HG03159 (cell line): ENCODE measurements at regions not wholly inside any gene's neighbourhood (a gene's known extent, or its start where the extent isn't known, plus 50 kb on each side); places are given as distances from the start of the nearest gene placed in this dataset.
"Not testable (repeated sequence)": the region's sequence is repeated elsewhere in the genome, so short reads cannot be mapped to it uniquely, and the experiment has no call there.

Source experiments
- ATAC-seq: cut with Tn5 transposase; IDR thresholded peaks from one replicate; pipeline ENCODE4 v1.9.1; 2021; ENCODE audit warnings: mild to moderate bottlenecking, moderate library complexity; ENCODE audit not compliant: unreplicated experiment

DNA sequence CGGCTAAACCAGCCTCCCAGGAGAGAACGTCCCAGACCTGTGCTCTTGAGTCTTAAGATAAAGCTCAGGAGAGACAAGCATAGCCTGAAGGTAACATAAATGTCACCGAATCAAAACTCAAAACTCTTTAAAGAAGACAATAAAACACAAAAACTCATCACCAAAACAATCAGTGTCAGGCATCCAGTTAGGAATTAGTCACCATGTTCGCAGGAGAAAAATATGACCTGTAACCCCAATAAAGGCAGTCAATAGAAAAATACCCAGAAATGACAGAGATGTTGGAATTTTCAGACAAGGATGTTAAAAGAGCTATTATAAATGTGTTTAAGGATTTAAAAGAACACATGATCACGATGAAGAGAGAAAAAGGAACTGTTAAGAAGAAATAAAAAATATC is 352.4 kb downstream of the BRD1 start:
- no peak for ATAC-seq

DNA sequence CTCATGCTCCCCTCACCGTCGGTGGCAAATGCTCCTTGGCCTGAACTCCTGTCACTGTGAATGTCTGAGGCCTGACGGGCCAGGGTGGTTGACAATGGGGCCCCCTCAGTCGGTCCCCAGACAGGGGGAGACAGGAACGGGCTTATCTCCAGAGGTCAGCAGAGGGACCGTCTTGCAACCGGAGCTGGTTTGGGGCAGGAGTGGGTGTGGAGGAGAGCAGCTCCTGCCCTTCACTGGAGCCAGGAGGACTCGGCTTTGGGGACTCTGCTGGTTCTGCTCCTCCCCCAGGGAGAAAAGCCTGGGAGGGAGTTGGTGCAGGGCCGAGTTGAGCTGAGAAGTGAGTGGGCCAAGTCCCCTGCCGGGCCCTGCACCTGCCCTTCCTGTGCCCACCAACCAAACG is 354.4 kb downstream of the BRD1 start:
- ATAC-seq = no peak

DNA sequence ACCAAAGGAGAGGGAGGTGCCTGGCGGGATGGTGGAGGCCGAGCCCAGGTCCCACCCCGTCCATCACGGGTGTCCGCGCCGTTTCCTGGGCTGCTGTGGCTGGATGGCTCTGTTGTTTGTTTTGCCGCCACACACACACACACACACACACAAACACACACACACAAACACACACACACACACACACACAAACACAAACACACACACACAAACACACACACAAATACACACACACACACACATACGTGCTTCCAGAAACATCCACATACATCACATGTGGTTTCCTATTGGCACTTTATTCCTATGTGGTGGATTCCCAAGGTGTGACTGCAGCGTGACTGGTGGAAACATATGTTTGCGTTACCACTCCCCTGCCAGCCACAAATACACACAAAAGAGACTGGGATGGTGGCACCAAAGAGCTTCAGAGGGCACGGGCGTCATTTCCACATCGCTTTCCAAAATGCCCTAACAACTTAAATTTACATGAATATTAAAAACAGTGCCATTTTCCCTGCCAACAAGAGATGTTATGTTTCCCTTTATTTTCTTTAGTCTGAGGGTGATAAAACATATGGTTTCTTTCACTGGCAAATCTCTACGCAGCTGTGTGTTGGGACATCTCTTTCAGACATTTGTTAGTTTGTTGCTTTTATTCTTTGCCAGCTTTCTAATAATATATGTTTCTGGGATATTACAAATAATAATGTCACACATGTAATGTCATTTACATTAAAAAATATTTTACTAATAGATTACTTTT is 356.8 kb downstream of the BRD1 start:
- ATAC-seq = no peak

DNA sequence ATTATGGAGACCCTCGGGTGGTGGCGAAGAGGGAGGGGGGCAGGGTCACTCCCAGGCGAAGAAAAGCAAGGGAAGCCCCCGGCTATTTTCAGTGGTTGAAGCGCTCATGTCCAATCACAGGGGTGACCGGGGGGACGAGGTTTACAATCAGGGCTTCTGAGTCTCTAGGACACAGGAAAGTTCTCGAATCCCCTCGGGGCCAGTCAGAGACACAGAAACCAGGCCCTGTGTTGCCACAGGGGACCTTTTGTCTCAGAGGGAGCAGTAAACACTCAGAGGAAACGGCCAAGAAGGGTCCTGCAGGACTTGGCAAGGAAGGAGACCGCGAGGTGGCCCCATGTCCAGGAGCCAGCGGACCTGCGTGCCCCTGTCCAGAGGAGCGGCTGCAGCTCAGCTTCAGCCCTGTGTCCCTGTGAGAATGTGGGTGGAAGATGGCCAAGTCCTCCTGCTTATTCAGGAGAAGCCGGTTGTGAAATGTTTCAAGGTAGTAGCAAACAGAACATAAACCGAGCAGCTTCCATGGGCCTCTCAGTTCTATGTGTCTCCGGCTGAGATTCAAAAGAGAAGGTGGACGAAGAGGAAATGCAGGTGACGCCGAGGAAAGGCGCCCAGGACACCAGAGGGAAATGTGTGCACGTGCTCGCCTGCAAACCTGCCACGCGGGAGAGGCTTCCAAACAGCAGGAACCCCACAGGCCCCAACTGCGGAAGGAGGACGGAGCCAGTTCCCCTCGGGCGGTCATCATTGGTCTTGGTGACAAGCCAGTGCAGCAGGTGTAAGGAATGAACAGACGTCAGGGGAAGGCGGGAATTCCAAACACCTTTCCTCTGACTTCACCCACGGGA is 357.6 kb downstream of the BRD1 start:
- no peak for ATAC-seq

DNA sequence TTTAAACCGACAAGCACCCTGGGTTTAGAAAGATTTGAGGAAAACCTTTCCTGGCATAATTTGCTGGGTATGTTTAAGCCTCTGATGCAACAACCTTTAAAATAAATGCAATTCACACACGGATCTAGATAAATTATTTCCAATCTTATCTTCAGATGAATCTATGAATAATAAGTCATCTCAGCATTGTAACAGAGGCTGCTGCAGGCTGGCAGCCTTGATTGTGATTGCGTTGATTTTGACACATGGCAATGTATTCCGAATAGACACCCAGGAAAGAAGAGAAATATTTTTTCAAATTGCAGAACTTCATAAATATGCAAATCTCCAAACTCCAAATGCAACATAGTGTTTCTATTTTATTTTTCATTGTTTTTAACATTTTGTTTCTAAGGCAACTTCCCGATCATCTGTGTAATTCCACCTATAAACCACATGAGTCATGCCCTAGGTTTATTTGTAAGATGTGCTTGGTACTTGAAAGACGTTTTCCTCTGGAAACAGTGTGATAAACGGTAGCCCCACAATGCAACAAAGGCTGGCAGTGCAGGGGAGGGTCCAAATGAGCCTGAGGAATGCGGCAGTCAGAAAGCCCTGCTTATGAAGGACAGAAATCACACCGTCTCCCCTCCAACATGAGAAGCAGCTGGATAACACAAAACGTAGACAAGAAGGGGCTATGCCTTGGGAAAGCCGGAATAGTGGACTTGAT is 359.0 kb downstream of the BRD1 start:
- no peak for ATAC-seq

DNA sequence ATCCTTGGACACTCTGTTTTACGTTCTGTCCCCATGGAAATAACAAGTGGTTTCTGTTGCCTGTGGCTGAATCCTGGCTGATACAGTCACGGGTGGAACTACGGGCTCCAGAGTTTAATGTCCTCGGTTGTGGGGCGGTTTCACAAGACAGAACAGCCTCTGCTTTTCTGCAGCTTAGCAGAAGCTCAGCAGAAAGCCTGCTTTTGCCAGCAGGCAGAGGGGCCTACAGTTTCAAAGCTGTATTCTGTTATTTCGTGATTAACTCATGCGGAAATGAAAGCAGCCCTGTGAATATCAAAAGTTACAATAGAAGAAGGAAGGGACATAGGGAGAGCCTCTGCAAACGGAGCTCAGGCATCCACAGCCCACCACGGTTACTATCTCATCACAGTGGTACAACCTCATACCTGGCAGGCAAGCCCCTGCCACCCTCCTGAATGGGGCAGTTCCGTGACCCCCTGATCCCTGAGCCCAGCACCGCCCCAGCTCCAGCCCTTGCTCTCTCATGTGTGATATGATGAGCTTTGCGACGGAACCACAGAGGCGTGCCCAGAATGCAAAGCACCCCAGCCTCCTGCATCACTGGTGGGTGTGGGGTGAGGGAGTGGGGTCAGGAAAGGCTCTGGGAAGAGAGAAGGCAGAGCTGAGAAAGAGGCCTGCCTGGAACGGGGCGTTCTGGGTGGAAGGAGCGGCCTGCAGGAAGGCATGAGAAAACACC is 360.6 kb downstream of the BRD1 start:
- ATAC-seq = no peak

DNA sequence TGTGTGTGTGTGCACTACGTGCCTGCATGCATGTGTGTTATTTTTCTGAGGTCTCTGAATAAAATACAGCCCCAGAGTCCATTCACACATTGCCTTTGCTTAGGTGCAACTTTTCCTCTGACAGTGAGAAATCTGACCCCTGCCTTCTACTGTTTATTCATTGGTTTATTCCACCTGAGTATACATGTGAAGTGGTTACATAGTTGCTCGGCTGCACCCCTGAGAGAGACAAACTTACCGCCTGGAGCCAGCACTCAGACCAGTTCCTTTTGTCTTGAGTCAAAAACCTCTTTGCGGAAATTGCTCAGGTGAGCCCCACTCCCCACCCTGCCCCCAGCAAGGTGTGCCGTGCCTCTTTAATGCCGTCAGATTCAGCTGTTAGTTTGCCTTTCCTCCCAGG is 363.6 kb downstream of the BRD1 start:
- no peak for ATAC-seq

DNA sequence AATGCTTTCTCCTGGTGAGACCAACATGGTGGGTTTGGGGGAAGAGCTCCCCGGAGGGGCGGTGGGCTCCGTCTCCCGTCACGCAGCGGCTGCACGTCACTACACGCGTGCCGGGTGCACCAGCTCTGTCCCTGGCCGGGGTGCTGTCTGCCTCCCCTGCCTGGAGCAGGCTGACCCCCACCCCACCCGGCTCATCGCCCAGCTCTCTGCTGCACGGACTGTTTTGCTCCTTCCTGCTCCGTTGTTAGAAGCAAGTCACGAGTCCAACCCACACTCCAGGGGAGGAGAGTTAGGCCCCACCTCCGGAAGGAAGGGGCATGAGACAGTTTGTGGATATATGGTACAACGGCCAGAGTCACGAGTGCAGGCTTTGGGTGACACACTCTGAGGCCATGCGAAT is 364.9 kb downstream of the BRD1 start:
- ATAC-seq = no peak

DNA sequence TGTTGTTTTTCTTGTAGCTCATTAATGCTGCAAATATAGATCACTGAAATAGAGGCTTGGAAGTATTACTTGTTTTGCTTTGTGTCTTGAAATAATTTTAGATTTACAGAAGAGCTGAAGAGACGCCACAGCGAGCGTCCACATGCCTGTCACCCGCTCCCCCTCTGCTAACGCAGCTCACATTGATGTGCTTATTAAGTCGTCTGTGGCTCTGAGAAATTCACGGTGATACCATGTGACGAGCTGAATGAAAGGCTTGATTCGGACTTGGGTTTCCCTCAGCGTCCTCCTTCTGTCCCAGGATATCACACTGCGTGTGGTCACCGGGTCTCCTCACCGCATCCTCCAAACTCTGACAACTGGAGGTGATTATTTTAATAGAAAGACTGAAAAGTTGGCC is 365.4 kb downstream of the BRD1 start:
- ATAC-seq = no peak

DNA sequence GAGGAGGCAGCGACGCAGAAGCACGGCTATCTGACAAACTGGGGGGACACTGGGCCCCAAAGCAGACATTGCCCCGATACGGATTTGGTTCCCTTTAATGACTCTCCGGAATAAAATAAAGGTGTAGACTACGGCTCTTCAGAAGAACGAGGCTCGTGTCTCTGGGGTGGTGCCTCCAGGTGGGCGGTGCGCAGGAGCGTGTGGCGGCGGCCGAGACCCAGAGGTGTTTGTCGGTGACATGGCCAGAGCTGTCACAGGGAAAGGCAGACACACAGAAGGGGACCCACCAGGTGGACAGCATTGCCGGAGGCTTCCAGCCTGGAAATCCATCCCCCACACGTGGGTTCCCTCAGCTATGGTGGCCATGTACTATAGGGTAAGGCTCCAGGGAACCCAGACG is 366.0 kb downstream of the BRD1 start:
- no peak for ATAC-seq

DNA sequence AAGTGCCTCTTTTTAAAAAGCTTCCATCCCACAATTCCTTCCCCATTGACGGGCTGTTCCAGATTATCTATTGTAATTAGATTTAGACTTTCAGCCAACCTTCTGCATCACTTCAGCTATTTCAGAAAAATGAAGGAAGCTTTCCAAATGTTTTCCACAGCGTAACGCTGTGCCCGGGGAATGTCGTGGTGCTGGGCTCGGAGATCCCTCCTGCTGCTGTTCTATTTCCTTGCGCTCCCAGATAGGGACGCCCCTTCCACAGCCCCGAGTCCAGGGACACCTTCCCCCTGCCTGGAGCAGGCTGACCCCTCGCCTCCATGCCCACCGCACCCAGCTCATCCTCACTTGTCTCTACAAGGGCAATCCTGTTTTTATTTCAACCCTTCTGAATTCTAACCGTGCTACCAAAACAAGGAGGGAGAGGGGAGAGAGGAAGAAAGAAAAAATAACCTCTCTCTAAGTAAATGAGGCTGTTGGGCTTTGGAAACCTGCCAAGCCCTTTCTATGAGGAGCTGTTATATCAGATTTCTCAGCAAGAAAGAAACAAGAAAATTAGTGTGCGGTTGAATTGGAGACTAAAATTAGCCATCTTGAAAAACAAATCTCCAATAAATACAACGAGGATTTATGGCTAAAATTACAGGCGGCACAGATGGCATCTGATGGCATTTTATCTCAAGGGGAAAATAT is 366.9 kb downstream of the BRD1 start:
- no peak for ATAC-seq

DNA sequence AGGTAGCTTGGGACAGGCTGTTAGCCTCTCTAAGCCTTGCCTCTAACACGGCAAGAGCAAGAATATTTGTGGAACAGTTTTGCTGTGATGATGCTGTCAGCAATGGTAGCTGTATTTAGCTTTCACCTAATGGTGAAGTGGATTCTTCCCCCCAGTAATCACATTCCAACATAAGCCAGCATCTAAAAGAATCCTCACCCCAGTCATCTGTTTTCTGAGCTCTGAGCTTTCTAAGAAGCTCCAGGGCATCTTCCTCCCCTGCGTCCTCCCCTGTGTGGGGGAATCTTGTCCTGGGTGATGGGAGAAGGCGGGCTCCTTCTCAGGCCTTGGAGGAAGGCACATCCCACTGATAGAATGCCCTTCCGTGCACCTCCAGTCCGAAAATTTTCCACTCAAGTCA is 367.6 kb downstream of the BRD1 start:
- no peak for ATAC-seq

DNA sequence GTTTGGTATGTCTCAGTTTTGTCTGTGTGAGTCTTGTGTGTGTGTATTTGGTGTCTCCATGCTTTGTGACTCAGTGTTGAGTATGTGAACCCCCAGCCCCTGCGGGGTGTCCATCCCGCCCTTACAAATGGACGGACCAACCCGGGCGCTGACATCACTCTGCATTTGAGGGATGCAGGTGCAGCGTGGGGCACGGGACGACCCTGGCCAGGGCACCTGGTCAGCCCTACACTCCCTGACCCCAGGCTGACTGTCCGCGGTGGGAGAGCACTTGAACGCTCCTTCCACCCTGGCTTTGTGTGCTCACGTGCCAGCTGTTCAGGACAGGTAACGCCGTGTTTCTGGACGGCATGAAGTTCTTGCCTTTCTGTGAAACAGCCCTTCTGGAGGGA is 369.0 kb downstream of the BRD1 start:
- ATAC-seq = no peak

DNA sequence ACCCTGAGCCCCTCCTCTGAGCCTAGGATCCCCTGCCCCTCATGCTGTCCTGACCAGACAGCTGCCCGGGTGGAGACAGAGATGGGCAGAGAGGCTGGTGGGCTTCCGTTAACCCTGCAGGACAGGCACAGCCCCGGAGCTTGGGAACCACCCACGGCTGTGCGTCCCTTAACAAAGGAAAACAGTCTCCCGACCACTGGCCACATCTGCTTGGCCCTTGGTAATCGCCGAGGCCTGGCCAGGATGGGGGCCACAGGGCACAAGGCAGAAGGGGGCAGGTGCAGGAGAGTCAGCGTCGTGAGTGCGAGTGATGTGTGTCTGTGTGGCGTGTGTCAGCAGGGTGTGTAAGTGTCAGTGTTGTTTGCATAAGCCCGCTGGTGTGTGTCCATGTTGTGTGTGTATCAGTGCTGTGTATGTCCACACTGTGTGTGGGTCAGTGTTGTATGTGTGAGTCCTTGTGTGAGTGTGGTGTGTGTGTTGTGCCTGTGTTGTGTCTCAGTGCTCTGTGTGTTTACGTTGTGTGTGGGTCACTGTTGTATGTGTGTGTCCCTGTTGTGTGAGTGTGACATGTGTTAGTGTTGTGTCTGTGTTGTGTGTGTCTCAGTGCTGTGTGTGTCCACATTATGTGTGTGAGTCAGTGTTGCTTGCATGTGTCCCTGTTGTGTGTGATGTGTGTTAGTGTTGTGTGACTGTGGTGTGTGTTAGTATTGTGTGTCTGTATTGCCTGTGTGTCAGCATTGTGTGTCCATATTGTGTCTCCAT is 369.5 kb downstream of the BRD1 start:
- ATAC-seq = no peak

DNA sequence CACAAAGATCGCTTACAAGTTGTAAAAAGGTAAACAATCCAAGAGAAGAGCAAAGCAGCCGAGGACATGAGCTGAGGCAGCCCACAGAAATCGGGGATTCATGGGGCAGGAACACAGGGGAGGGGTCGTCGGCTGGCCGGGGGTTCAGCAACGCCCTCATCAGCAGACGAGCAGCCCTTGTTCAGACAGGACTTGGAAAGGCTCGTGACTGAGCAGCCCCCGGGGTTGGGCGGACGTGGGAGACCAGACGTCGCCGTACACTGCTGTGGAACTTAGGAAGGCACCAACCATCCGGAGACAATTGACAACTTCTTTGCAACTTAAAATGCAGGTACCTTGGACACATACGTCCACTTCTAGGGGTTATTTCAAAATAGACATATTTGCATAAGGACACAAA is 370.5 kb downstream of the BRD1 start:
- no peak for ATAC-seq

DNA sequence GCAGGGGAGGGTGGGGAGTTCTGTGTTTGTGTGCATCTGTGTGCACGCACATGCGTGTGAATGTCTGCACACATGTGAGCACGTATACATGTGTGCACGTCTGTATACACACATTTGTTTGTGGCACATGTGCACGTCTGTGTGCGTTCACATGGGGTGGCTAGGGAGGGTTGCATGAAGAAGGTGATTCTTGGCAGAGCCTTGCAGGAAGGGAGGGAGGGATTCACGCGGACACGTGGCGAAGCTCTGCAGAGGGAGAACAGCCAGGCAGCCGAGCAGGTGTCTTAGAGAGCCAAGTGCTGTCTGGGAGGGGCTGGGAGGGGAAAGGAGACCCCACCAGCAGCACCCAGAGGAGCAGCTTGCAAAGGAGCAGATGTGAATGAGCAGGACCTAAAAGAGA is 372.1 kb downstream of the BRD1 start:
- ATAC-seq = no peak

DNA sequence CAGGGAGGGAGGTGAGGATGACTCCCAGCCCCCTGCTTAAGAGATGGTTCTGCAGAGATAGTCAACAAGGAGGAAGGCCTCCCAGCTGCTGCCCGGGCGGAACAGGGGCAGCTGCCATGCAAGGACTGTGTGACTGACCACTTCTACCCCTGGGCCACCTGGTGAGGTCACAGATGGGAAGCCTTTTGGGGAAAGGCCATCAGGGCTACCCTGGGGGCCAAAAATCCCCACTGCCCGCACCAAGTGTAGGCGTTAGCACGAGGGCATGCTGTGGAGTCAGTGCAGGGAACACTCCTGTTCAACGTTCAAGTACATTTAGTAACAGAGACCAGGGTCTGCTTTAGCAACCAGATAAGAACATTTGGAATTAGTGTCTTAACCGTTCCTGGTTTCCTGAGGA is 372.9 kb downstream of the BRD1 start:
- no peak for ATAC-seq

DNA sequence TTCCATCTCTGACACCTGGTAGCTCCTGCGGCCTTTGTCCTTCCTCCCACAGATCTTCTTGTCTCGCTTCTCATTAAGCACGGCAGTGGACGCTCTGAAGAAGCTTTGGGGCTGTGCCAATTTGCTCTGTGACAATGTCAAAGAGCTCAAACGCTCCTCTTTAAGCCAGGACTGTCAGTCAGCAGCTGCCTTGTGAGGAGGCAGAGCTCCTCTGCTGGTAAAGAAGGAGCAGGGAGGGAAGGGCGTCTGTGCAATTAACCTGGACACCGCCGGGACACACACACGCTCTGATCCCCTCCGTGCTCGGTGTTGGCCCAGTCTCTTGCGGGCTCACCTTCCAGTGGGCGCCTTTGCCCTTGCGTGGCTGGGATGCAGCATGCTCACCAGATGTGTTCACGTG is 373.9 kb downstream of the BRD1 start:
- ATAC-seq = no peak

DNA sequence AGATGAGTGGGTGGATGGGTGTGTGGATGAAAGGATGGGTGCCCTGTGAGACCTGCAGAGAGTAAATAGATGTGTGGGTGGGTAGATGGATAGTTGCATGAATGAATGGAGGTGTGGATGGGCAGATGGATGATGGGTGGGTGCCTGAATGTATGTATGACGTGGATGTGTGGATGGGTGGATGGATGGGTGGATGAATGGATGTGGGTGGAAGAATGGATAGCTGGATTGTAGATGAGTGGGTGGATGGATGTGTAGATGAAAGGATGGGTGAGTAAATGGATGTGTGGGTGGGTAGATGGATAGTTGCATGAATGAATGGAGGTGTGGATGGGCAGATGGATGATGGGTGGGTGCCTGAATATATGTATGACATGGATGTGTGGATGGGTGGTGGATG is 374.7 kb downstream of the BRD1 start:
- not testable (repeated sequence) for ATAC-seq
